ENCODE measurements at regions not wholly inside any gene's neighbourhood (a gene's known extent, or its start where the extent isn't known, plus 50 kb on each side); places are given as distances from the start of the nearest gene placed in this dataset.

GRCh38 chr1:14369526-14370213 is 228.8 kb upstream of the KAZN start:
- Histone ChIP-seq H3K9me3 (ENCODE audit: control insufficient read depth, low read depth, low read length) (no peaks in the 10 kb centered on the region), H3K9ac (ENCODE audit: control insufficient read depth, extremely low read depth, insufficient read depth, low read length) (no peak overlapping the region), H3K4me3 (ENCODE audit: control insufficient read depth in 2 of 3, extremely low read depth in 1 of 3, insufficient read depth in 2 of 3, low read depth in 1 of 3, low read length in 3 of 3) (no peak overlapping the region), H2AFZ (ENCODE audit: control insufficient read depth, low read length) (no peak overlapping the region), H3K79me2 (ENCODE audit: control insufficient read depth, insufficient read depth, low read length) (no peaks in the 10 kb centered on the region), H3K4me2 (ENCODE audit: control insufficient read depth, extremely low read depth, insufficient read depth, low read depth, low read length) (no peak overlapping the region), H3K9me1 (ENCODE audit: control insufficient read depth, extremely low read depth, insufficient read depth, low read length) (no peaks in the 10 kb centered on the region), H3K36me3 (ENCODE audit: control insufficient read depth in 2 of 2, extremely low read depth in 1 of 2, insufficient read depth in 2 of 2, low read length in 2 of 2) (no peaks in the 10 kb centered on the region), H4K20me1 (ENCODE audit: control insufficient read depth, extremely low read depth, insufficient read depth, low read length) (no peaks in the 10 kb centered on the region), H3K27ac (ENCODE audit: control insufficient read depth, insufficient read depth, low read length) (no peak overlapping the region), H3K27me3 (ENCODE audit: control insufficient read depth, extremely low read depth, insufficient read depth, low read length) (peaks cover 5% of the 10 kb centered on the region), H3K4me1 (ENCODE audit: control insufficient read depth, extremely low read depth, insufficient read depth, low read length) (peaks cover 12% of the 10 kb centered on the region)
- dilution Hi-C loops (cut with MboI; ENCODE audit: extremely low pct_ligation_motif_present, low sequenced_read_pairs): no loop called here
- FAIRE-seq (no peak), DNase-seq (ENCODE audit: low read depth, low spot score) (no peak)
- TF ChIP-seq EZH2 (IDR thresholded peaks at IDR 0.05; ENCODE audit: low read length): no peak
- TF ChIP-seq, protein P1, sequence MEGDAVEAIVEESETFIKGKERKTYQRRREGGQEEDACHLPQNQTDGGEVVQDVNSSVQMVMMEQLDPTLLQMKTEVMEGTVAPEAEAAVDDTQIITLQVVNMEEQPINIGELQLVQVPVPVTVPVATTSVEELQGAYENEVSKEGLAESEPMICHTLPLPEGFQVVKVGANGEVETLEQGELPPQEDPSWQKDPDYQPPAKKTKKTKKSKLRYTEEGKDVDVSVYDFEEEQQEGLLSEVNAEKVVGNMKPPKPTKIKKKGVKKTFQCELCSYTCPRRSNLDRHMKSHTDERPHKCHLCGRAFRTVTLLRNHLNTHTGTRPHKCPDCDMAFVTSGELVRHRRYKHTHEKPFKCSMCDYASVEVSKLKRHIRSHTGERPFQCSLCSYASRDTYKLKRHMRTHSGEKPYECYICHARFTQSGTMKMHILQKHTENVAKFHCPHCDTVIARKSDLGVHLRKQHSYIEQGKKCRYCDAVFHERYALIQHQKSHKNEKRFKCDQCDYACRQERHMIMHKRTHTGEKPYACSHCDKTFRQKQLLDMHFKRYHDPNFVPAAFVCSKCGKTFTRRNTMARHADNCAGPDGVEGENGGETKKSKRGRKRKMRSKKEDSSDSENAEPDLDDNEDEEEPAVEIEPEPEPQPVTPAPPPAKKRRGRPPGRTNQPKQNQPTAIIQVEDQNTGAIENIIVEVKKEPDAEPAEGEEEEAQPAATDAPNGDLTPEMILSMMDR (optimal IDR thresholded peaks at IDR 0.05 in 1 of 3, IDR thresholded peaks at IDR 0.05 in 1 of 3, conservative IDR thresholded peaks at IDR 0.05 in 1 of 3; ENCODE audit: extremely low read depth in 1 of 3, insufficient read depth in 2 of 3, low read length in 3 of 3): no peak

GRCh38 chr1:14371771-14372497 is 226.6 kb upstream of the KAZN start:
- Histone ChIP-seq H3K9ac (ENCODE audit: control insufficient read depth, extremely low read depth, insufficient read depth, low read length) (no peak overlapping the region), H3K4me1 (ENCODE audit: control insufficient read depth, extremely low read depth, insufficient read depth, low read length) (peaks cover 12% of the 10 kb centered on the region), H3K4me2 (ENCODE audit: control insufficient read depth, extremely low read depth, insufficient read depth, low read depth, low read length) (peak overlapping the region; percentile 22), H3K36me3 (ENCODE audit: control insufficient read depth in 2 of 2, extremely low read depth in 1 of 2, insufficient read depth in 2 of 2, low read length in 2 of 2) (no peaks in the 10 kb centered on the region), H3K4me3 (ENCODE audit: control insufficient read depth in 2 of 3, extremely low read depth in 1 of 3, insufficient read depth in 2 of 3, low read depth in 1 of 3, low read length in 3 of 3) (no peak overlapping the region), H3K27ac (ENCODE audit: control insufficient read depth, insufficient read depth, low read length) (peak overlapping the region; percentile 57), H3K9me1 (ENCODE audit: control insufficient read depth, extremely low read depth, insufficient read depth, low read length) (no peaks in the 10 kb centered on the region), H2AFZ (ENCODE audit: control insufficient read depth, low read length) (no peak overlapping the region), H3K79me2 (ENCODE audit: control insufficient read depth, insufficient read depth, low read length) (no peaks in the 10 kb centered on the region), H4K20me1 (ENCODE audit: control insufficient read depth, extremely low read depth, insufficient read depth, low read length) (no peaks in the 10 kb centered on the region), H3K9me3 (ENCODE audit: control insufficient read depth, low read depth, low read length) (no peaks in the 10 kb centered on the region), H3K27me3 (ENCODE audit: control insufficient read depth, extremely low read depth, insufficient read depth, low read length) (peaks cover 5% of the 10 kb centered on the region)
- peak; percentile 56 for FAIRE-seq
- dilution Hi-C loops (cut with MboI; ENCODE audit: extremely low pct_ligation_motif_present, low sequenced_read_pairs): no loop called here
- DNase-seq (ENCODE audit: low read depth, low spot score): no peak
- TF ChIP-seq, protein P1 (optimal IDR thresholded peaks at IDR 0.05 in 1 of 3, IDR thresholded peaks at IDR 0.05 in 1 of 3, conservative IDR thresholded peaks at IDR 0.05 in 1 of 3; ENCODE audit: extremely low read depth in 1 of 3, insufficient read depth in 2 of 3, low read length in 3 of 3): no peak
- no peak for TF ChIP-seq EZH2 (IDR thresholded peaks at IDR 0.05; ENCODE audit: low read length)
